ENCODE measurements at regions not wholly inside any gene's neighbourhood (a gene's known extent, or its start where the extent isn't known, plus 50 kb on each side); places are given as distances from the start of the nearest gene placed in this dataset.

GRCh38 chr5:164748861-164749260, 1243.4 kb downstream of the MAT2B start:
- no peak for DNase-seq

- DNase-seq, result no peak
These were observed 1248.0 kb downstream of the MAT2B start for GRCh38 chr5:164753434-164753833.

- DNase-seq, result no peak
These were observed 1257.8 kb downstream of the MAT2B start for GRCh38 chr5:164763206-164763605.

- DNase-seq, result no peak
These were observed 1266.7 kb downstream of the MAT2B start for GRCh38 chr5:164772122-164772521.

GRCh38 chr5:164784230-164784629, 1278.8 kb downstream of the MAT2B start:
- DNase-seq, result no peak

GRCh38 chr5:164798110-164798509, 1292.7 kb downstream of the MAT2B start:
- DNase-seq, result no peak

- DNase-seq, result no peak
These were observed 1294.0 kb downstream of the MAT2B start for GRCh38 chr5:164799391-164799790.

- no peak for DNase-seq
These were observed 1296.5 kb downstream of the MAT2B start for GRCh38 chr5:164801910-164802309.

- no peak for DNase-seq
These were observed 1304.4 kb downstream of the MAT2B start for GRCh38 chr5:164809821-164810220.

GRCh38 chr5:164818445-164818844, 1313.0 kb downstream of the MAT2B start:
- DNase-seq, result no peak

- no peak for DNase-seq
These were observed 1319.3 kb downstream of the MAT2B start for GRCh38 chr5:164824671-164825070.

- no peak for DNase-seq
These were observed 1327.1 kb downstream of the MAT2B start for GRCh38 chr5:164832516-164832915.

- DNase-seq, result no peak
These were observed 1338.9 kb downstream of the MAT2B start for GRCh38 chr5:164844348-164844747.

GRCh38 chr5:164860896-164861295, 1355.5 kb downstream of the MAT2B start:
- DNase-seq, result no peak

GRCh38 chr5:164861610-164862009, 1356.2 kb downstream of the MAT2B start:
- no peak for DNase-seq

- DNase-seq, result no peak
These were observed 1363.3 kb downstream of the MAT2B start for GRCh38 chr5:164868761-164869160.

GRCh38 chr5:164869325-164869724, 1363.9 kb downstream of the MAT2B start:
- no peak for DNase-seq

- no peak for DNase-seq
These were observed 1371.4 kb downstream of the MAT2B start for GRCh38 chr5:164876793-164877192.

- no peak for DNase-seq
These were observed 1376.0 kb downstream of the MAT2B start for GRCh38 chr5:164881442-164881841.

GRCh38 chr5:164885179-164885578, 1379.8 kb downstream of the MAT2B start:
- DNase-seq, result no peak

GRCh38 chr5:164893071-164893470, 1387.7 kb downstream of the MAT2B start:
- DNase-seq, result no peak

- no peak for DNase-seq
These were observed 1393.3 kb downstream of the MAT2B start for GRCh38 chr5:164898705-164899104.

GRCh38 chr5:164909673-164910072, 1404.3 kb downstream of the MAT2B start:
- no peak for DNase-seq

GRCh38 chr5:164921722-164922121, 1416.3 kb downstream of the MAT2B start:
- no peak for DNase-seq

- DNase-seq, result no peak
These were observed 1428.6 kb downstream of the MAT2B start for GRCh38 chr5:164934039-164934438.

GRCh38 chr5:164934561-164934960, 1429.1 kb downstream of the MAT2B start:
- DNase-seq, result no peak
